NCI-H1417 (cell line): ENCODE measurements at regions not wholly inside any gene's neighbourhood (a gene's known extent, or its start where the extent isn't known, plus 50 kb on each side); places are given as distances from the start of the nearest gene placed in this dataset.

Source experiments
- DNase-seq, 3 experiments: peaks; one replicate each; lab custom pipeline; 2025; lab: John Stamatoyannopoulos, UW

DNA sequence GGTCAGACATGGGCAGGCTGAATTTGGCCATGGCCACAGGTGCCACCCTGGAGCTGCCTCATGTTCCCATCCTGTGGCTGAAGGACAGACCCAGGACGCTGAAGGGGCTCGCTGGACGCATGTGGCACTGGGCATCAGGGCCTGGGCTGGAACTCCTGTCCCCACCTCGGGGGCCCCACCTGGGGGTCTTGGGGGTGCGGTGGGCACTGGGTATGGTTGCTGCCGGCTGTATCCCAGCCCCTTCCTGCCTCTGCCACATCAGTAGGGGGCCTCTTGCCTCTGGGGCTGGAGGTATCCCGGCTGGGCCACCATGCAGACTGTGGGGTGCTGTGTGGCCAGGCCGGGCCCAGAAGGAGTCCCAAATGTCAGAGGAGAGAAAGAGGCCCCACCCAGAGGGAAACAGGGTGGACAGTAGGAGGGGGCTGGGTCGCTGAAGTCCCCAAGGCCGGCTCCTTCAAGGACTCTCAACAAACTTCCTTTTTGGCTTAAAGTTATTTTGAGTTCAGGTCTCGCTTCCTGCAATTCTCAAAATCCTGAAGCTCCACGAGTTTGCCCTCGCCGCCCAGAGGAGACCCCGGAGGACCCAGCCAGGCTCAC lies 78.7 kb downstream of the SIK1 start:
- DNase-seq = no peak

DNA sequence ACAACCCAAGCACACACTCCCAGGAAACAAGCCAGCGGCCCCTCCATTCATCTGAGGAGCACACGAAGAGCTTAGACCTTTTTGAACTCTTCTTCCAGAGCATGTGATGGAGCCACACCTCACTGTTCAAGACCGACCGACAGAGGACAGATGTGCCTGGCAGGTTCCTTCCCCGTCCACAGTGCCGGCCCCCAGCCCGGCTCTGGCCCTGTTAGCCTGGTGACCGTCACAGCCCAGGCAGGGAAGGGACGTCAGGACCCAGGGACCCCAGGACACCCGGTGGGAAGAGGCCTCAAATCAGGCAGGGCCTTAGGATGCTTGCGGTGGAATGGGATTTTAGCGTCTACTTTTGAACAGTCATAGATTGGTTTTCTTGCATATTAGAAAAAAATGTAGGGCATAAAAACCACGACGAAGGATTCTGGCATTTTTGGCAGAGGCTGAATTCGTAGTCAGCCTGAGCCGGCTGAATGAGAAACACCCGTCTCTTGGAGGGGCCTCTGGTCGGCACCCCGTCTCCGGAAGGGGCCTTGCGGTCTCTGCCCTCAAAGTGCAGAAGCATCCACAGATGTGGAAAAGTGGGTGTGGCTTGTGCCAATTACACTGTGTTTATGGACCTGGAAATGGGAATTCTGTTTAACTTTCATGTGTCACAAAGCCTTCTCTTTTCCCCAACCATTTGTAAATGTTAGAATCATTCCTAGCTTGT lies 79.3 kb downstream of the SIK1 start:
- DNase-seq = no peak

DNA sequence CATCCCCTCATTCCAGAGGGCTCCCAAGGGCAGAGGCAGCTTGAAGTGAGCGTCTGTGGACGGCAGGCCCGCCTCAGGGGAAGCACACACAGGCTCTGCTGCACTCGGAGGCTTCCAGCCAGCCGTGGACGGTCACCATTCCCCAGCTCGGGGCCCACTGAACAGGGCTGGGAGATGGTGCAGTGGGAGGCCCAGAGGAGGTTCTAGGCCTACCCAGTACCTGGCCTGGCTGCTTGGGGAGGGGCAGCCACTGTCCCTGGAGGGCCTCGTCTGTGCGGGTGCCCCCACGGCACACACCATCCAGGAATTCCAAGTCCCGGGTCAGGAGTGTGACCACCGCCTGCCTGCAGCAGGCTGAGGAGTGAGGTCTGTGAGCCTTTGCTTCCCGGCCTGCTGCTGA lies 80.4 kb downstream of the SIK1 start:
- DNase-seq = no peak

DNA sequence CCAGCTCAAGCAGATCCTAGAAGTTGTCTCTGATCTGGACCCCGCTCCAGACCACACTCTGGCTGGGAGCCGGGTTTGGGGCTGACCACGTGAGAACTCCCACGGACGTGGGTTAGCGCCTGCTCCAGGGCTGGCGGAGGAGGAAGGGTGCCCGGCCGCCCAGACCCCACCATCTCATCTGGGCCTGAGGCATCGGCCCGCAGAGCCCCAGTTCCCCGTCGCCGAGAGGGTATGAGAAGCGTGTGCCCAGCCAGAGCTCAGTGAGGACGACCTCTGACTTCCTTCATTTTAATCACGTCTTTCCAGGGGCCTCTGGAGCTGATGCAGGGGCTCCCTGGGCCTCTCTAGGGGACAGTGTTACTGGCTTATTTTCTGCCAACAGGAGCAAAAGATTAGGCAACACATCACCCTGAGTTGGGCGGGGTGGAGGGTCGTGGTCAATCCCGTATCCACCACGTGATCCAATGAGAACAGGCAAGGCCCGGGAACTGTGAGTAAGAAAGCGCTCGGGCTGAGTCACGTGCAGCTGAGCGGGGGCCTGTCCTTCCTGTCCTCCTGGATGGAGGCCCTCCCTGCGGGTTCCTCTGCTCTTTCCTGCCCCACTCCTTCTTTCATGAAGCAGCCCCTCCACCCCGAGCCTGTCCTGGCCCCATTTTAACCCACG lies 81.1 kb downstream of the SIK1 start:
- no peak for DNase-seq

DNA sequence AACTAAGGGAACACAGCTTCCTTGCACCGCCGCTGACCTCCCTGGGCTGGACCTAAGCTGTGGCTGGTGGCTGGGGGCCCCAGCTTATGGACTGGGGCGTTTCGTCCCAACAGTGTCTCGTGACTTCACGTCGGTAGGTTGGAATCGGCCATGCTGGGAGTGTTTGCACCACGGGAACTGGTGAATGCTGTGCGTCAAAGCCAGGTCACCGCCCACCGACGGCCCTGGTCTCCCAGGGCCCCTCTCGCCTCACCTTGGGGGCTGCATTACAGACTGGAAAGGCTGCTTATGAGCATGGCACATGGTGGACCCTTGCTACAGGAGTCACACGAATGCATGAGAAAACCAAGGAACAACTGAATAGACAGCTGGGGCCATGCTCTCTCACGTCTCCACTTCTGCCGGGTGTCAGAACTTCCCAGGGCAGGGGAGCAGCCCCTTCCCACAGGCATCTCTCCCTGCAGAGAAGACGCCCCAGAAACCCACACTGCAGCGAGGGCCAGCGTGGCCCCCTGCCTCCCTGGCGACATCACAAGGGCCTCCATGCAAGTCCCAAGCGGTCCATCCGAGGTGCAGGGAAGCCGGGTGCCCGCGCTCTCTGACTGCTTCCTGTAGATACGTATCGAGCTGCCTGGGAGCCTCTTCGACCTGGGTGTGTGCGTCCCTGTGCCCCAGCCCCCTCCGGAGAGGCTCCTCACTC lies 81.7 kb downstream of the SIK1 start:
- no peak for DNase-seq

DNA sequence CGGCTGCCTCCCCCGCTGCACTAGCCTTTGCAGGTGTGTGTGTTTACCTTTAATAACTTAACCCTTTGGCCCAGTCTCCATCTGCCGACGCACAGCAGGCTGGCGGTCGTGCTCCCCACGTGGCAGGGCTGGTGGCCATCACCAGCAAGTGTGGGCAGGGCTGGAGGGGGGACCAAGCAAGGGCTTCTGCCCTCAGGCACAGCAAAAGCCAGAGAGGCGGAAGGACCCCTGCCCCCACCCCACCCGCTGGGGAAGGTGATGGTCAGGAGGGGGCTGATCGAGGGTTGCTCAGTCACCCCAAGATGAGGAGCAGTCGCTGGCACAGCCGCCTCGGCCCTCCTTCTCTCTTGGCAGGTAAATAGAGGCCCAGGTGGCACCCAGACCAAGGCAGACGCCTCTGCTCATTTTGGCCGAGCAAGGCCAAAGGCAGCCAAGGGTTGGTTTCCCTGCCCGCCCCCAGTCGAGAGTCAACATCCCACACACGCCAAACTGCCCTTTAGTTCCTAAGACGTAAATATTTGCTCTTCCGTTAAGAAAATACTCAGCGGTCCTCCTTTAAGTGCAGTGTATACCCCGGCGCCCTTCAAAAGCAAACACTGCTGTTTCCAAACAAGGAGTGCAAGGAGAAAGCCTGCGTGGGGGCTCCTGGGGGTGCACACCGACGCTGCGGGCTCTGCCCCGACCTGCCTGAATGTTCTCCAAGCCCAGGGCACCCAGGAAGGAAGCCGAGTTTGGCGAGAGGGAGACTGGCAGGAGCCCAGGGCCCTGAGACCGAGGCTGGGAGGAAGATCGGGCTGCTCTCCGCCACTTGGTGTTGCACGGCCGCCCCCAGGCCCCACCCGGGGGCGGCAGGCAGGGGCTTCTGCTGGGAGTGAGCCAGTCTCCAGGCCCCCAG lies 82.7 kb downstream of the SIK1 start:
- DNase-seq = peak in 2 of 3 experiments; percentile 86 to 92

DNA sequence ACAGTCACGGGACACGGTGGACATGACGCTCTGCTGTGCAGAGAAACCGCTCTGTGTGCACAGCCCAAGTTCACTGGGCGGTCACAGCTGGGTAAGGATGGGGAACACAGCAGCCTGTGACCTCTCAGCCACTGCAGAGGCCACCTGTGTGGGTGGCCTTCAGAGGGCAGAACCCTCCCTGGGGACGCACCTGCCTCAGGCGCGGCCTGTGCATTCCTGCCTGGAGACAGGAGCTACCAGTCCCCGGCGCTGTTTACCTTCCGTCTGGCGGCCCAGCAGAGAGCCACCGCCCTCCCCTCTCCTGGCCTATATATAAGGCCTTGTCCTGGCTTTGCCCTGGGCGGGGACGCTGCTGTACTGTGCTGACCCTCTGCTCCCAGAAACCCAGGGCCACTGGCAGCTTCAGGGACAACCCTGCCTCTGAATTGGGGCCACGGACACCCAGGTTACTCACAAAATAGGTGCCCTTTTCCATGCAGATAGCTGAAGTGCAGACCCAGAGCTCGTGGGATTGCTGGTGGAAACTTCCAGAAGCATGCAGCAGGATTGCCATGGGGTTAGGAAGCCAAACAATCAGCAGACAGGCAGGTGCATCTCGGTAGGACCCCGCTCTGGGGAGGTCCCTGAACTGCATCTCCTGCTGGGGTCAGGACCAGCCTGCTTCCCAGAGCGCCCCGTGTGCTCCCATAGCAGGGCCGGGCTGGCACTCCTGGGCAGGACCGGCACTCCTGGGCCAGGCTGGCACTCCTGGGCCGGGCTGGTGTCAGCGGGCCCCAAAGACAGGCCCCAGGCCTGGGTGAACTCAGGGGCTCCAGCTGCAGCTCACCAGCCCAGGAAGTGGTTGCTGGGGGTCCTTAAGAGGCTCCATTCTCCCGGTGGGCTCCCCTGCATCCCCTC lies 83.6 kb downstream of the SIK1 start:
- peak; percentile 47 to 96 (median 89) for DNase-seq

DNA sequence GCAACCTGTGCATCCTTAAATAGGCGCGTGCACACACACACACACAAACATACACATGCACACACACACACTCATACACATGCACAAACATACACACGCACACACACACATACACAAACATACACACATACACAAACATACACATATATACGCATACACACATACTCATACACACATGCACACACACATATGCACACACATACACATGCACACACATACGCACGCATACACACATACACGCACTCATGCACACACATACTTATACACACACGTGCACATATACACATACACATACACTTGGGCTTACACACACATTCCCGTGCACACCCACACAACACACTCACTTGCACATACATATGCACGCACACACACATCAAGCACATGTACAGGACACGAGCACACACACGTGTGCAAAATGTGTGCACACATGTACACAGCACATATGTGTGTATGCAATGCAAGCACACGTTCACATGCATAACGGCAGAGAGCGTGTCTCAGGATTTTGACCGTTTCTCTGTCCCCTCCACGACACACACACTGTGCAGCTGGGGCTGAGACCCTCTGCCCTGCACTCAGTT lies 84.5 kb downstream of the SIK1 start:
- DNase-seq = peak in 1 of 3 experiments; percentile 61

DNA sequence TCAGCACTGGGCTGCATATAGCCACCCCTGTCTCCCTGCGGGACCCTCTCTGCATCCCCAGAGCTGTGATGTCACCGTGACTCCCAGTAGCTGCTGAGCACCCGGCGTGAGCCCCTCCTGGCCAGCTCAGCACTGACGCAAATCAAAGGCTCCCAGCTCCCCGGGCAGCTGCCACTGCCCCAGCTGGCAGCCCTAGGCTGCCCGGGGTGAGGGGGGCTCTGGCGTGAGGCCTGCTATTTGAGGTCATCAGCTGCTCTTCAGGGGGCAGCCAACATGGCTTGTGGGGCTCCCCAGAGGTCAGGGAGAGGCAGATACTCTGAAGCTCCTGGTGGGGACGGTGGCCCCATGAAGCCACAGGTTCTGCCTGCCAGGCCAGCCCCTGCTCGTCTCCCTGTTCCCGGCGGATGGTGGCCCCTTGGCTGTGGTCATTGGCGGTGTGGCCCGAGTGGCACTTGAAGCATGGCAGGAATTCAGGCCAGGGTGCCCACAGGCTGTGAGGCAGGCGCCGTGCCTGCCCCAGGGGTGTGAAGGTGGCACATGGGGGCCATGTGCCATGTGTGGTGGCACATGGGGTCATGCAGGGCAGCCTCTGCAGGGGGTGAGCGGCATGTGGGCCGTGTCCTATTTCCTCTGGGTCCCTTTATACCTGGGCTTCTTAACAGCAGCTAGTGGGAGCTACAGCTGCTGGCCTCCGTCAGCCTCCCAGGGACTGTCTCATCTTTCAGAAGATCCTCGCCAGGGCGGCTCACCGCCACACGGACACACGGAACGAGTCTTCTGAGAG lies 85.4 kb downstream of the SIK1 start:
- DNase-seq = peak in 2 of 3 experiments; percentile 26 to 42

DNA sequence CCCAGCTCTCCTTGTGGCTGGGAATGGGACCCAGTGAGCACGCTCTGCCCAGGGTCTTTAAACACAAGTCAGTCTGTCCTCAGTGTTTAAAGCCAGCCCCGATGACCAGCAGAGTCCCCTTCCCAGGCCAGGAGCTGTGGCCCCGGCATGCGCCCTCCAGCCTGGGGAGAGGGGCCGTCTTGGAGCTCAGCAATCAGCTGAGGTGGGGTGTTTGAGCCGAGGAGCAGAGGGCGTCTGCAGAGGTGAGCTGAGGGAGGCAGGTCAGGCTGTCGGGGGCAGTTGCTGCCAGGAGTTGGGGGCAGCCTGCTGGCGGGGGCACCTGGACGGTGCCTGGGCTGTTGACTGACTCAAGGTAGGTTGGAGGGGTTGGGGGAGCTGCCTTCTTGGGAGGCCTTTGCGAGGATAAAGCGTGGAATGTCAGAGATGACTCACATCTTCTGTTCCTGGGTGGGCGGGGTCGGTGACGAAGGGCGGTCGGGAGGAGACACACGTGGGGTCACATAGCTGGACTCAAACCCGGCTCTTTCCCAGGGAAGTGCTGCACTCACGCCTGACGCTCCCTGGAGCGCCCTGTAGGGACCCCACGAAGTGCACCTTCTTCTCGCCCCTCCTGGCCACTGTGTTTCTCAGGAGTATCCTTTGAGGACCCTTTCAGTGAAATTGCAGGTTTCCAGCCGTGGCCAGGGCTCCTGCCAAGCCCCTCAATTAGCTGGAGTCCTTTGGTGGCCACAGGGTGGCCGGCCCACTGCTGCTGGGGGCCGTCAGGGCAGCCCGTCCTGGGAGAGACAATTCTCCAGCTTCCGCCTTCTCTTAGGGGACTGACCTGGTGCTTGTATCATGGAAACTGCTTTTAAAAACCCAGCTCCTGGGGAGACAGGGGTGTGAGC lies 86.2 kb downstream of the SIK1 start:
- DNase-seq = no peak

DNA sequence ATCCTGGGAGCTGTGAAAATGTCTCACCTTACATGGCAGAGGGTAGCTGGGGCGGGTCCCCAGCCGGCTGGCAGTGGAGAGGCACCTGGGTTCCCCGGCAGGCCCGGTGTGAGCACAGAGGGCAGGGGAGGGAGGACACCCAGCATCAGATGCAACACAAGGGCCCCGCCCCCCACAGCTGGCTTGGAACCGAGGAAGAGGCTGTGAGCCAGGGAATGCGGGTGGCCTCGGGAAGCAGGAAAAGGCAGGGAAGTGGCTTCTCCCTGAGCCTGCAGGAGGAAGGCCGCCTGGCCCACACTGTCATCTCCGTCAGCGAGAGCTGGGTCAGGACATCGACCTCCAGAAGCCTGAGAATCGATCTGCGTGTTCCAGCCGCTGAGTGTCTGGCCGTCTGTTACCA lies 87.3 kb downstream of the SIK1 start:
- DNase-seq = no peak

DNA sequence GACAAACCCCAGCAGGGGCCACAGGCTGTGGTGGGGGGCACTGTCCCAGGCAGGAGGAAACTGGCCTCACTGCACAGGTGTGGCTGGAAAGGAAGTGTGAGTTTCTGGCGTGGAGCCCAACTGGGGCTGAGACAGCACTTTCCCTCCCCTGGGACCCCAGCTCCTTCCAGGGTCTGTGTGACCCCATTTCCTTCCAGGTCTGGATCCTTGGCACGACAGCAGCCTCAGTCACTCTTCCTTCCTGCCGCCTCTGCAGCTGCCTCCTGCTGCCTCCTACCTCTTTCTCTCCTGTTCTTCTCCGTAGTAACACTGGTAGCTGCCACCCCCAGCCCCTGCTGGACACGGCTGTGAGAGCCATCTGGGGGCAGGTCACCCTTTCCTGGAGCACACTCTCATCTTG lies 88.0 kb downstream of the SIK1 start:
- no peak for DNase-seq

DNA sequence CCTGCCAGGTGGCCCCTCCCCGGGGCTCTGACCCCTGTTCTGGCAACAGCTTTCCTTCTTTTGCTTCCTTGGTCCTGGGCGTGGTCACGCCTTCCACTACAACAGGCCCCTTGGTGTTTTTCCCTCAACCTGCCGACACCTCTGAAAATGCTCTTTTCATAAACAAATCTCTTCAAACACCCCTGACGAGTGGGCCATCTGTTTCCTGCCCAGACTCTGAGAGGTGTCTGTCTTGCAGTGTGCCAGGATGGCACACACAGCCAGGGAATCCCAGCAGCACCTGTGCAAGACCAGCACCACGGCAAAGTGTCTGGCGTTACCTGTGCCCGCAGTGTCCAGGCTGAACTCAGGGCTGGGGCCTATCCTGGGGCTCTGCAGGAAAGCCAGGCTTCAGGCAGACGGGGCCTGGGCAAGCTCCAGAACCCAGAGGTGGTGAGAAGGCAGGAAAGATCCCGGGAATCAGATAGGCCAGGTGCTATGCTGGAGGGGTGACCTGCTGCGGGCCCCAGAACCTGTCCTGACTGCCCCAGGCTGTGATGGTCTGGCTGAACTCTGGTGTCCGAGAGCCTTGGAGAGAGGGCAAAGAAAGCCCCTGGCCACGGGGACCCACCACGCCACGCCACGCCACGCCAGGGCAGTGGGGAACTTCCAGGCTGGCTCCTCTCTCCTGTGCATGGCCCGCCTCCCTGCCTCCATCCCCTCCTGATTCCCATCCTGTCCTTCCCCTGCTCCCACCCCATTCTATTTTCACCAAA lies 88.9 kb downstream of the SIK1 start:
- DNase-seq = no peak

DNA sequence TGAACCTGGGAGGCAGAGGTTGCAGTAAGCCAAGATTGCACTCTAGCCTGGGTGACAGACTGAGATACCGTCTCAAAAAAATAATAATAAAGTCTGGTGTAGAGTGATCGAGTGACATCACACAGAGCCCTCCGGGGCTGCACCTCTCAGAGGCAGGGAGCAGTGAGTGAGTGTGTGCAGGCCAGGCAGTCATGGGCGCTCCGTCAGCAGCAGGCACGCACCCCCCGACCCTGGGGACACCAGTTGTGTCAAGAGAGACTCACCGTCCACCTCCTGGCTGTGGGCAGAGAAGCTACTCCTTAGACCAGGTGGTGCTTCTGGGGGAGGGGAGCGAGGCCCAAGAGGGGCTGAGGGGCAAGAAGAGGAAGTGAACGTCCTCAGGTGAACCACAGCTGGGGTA lies 91.8 kb downstream of the SIK1 start:
- DNase-seq = no peak

DNA sequence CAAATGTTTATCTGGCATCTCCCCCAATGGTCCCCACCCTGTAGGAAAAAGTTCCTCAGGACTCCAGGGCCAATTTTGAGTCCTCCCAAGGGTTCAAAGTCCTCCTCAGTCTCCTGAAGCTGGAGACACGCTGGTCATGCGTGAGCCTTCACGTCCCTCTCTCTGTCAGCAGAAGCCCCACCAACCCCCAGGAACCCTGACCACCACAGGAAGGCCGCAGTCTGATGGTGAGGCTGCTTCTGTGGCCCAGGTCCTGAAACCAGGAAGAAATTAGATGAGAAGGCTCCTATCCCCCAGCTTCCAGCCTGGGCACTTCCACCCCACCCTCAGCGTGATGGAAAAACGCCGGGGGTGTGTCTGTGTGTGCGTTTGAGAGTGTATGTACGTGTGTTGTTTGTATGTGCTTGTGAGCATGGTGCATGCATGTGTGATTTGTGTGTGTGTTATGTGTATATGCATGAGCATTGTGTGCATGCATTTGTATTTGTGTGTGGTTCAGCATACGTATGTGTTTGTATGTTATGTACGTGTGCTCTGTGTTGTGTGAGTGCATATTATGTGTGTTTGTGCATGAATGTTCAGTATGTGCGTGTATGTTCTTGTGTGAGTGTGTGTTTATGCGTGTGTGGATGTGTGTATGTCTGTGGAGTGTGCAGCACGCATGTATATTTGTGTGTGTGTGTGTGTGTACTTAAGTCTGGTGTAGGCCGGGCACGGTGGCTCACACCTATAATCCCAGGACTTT lies 92.5 kb downstream of the SIK1 start:
- DNase-seq = no peak

DNA sequence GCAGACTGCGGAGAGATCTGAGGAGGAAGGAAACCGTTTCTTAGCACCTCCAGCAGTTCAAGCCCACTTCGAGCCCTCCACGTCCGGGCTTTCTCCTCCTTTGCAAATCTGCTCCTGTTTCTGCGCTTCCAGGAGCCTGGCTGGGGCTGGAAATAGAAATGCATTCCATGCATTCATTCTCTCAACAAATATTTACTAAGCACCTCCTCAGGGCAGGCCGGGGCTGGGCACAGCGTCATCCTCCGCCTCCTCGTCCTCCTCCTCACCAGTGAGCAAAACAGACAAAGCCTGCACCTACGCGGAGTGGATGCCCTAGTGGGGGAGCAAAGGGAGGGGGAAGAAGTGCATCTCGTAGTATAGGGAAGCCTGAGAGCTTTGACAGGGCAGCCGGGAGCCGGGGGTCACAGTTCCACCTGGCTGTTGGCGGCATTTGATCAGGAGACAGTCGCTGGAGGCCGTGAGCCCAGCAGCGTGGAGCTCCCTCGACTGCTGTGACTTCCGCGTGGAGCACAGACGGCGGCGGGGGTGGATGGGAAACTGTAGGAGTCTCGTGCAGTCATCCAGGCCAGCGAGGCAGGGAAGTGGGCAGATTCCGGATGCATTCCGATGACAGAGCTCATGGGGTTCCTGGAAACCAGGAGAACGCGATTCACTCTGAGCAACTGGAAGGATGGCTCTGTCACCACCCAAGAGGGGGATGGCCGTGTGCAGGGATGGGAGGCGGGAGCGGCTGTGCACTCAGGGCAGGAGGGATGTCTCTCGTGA lies 93.5 kb downstream of the SIK1 start:
- peak; percentile 46 to 82 (median 63) for DNase-seq
